ENCODE measurements at regions not wholly inside any gene's neighbourhood (a gene's known extent, or its start where the extent isn't known, plus 50 kb on each side); places are given as distances from the start of the nearest gene placed in this dataset.

GRCh38 chr3:39593341-39593740, 125.9 kb downstream of the MOBP start:
- Histone ChIP-seq H3K36me3 (no peaks in the 10 kb centered on the region), H3K4me3 (no peak overlapping the region), H3K9me3 (no peaks in the 10 kb centered on the region), H3K4me1 (no peaks in the 10 kb centered on the region), H3K27me3 (no peaks in the 10 kb centered on the region), H3K27ac (no peak overlapping the region)
- 24 to 63% methylated on average over 2 to 3 of the region's 3 CpGs for WGBS, 2 donors (ENCODE audit: low coverage in 1 of 2)
- no peak for TF ChIP-seq POLR2AphosphoS5 (IDR thresholded peaks at IDR 0.05)
- TF ChIP-seq CTCF (IDR thresholded peaks at IDR 0.05), result no peak
- TF ChIP-seq EP300 (IDR thresholded peaks at IDR 0.05), result no peak
- no peak for TF ChIP-seq POLR2A (IDR thresholded peaks at IDR 0.05)
- ATAC-seq, result no peak

DNA sequence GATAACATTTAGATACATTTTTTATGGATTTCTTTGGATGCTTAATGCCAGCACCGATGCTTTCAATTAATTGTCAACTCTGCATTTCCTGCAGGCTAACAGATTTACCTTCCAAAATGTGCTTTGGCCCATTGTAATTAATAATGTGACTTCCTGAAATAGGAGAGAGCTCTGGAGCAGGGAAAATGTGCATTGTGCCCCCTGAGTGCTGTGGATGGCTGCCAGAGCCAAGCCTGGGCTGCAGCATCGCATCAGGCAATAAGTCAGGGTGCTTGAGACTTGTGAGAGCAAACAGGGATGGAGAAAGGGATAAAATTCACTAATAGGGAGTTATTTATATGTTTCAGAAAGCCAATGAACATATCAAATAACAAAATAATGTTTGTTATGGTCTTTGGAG, 133.8 kb downstream of the MOBP start:
- Histone ChIP-seq H3K27ac (no peak overlapping the region), H3K4me1 (no peaks in the 10 kb centered on the region), H3K9me3 (no peaks in the 10 kb centered on the region), H3K4me3 (no peak overlapping the region), H3K36me3 (no peaks in the 10 kb centered on the region), H3K27me3 (no peaks in the 10 kb centered on the region)
- no peak for ATAC-seq
- no peak for TF ChIP-seq EP300 (IDR thresholded peaks at IDR 0.05)
- no peak for TF ChIP-seq CTCF (IDR thresholded peaks at IDR 0.05)
- no peak for TF ChIP-seq POLR2A (IDR thresholded peaks at IDR 0.05)
- TF ChIP-seq POLR2AphosphoS5 (IDR thresholded peaks at IDR 0.05), result no peak
- whole genome bisulfite sequencing, 2 donors (ENCODE audit: low coverage in 1 of 2), result 0 to 28% methylated on average over 1 to 2 of the region's 2 CpGs

- no peaks in the 10 kb centered on the region for H3K36me3 ChIP-seq
- no peak for ATAC-seq
- H3K4me1 ChIP-seq, result no peaks in the 10 kb centered on the region
- H3K27me3 ChIP-seq, result no peaks in the 10 kb centered on the region
- no peak overlapping the region for H3K4me3 ChIP-seq
- no peak overlapping the region for H3K27ac ChIP-seq
- WGBS, 2 donors (ENCODE audit: low coverage in 1 of 2), result 78 to 83% methylated on average over 1 of the region's 1 CpG
- H3K9me3 ChIP-seq, result peaks cover 0 to 15% (median 0%) of the 10 kb centered on the region in 3 donors
- TF ChIP-seq POLR2AphosphoS5 (IDR thresholded peaks at IDR 0.05) (no peak), CTCF (IDR thresholded peaks at IDR 0.05) (no peak), POLR2A (IDR thresholded peaks at IDR 0.05) (no peak), EP300 (IDR thresholded peaks at IDR 0.05) (no peak)
These were observed 138.4 kb downstream of the MOBP start for GRCh38 chr3:39605837-39606236.

- no peak overlapping the region for H3K27ac ChIP-seq
- TF ChIP-seq CTCF (IDR thresholded peaks at IDR 0.05), result no peak
- TF ChIP-seq EP300 (IDR thresholded peaks at IDR 0.05), result no peak
These were observed 158.7 kb downstream of the MOBP start for GRCh38 chr3:39626198-39626597.

GRCh38 chr3:39631136-39631535, 163.7 kb downstream of the MOBP start:
- 31 to 58% methylated on average over 2 to 5 of the region's 5 CpGs for WGBS, 2 donors (ENCODE audit: low coverage in 1 of 2)
- H3K36me3 ChIP-seq, result no peaks in the 10 kb centered on the region

More at GRCh38 chr3:39626198-39626597, 158.7 kb downstream of the MOBP start:
- H3K4me1 ChIP-seq, result no peaks in the 10 kb centered on the region
- peaks cover 0 to 18% (median 0%) of the 10 kb centered on the region in 3 donors for H3K9me3 ChIP-seq
- no peaks in the 10 kb centered on the region for H3K36me3 ChIP-seq
- ATAC-seq, result no peak
- 74% methylated on average over 1 of the region's 1 CpG; no CpG with 5 or more reads in 1 of the 2 donors for WGBS, 2 donors (ENCODE audit: low coverage in 1 of 2)
- H3K27me3 ChIP-seq, result no peaks in the 10 kb centered on the region
- no peak overlapping the region for H3K4me3 ChIP-seq

More at GRCh38 chr3:39631136-39631535, 163.7 kb downstream of the MOBP start:
- TF ChIP-seq POLR2A (IDR thresholded peaks at IDR 0.05), result no peak
- Histone ChIP-seq H3K4me1 (no peaks in the 10 kb centered on the region), H3K27me3 (no peaks in the 10 kb centered on the region), H3K9me3 (peaks cover 0 to 13% (median 0%) of the 10 kb centered on the region in 3 donors), H3K4me3 (no peak overlapping the region), H3K27ac (no peak overlapping the region)
- ATAC-seq, result no peak

Measured in gastroesophageal sphincter (tissue), 4 donors.